ENCODE measurements at regions not wholly inside any gene's neighbourhood (a gene's known extent, or its start where the extent isn't known, plus 50 kb on each side); places are given as distances from the start of the nearest gene placed in this dataset.

GRCh38 chr3:72459588-72459987, 388.7 kb downstream of the SHQ1 start:
- DNase-seq (ENCODE audit: insufficient read length) (no peak), FAIRE-seq (no peak)
- no peak for TF ChIP-seq POLR2A (IDR thresholded peaks at IDR 0.05; ENCODE audit: low read depth, low read length)
- no peak for TF ChIP-seq TAF1 (IDR thresholded peaks at IDR 0.05; ENCODE audit: borderline replicate concordance, low read depth, low read length)
- no peak for TF ChIP-seq POLR2AphosphoS5 (IDR thresholded peaks at IDR 0.05; ENCODE audit: low read depth, low read length)

- DNase-seq (ENCODE audit: insufficient read length), result no peak
Measured at GRCh38 chr3:72458375-72458774, 389.9 kb downstream of the SHQ1 start.

GRCh38 chr3:72454441-72454840, 393.8 kb downstream of the SHQ1 start:
- DNase-seq (ENCODE audit: insufficient read length) (no peak), FAIRE-seq (no peak)
- TF ChIP-seq TAF1 (IDR thresholded peaks at IDR 0.05; ENCODE audit: borderline replicate concordance, low read depth, low read length), result no peak
- TF ChIP-seq POLR2A (IDR thresholded peaks at IDR 0.05; ENCODE audit: low read depth, low read length), result no peak
- TF ChIP-seq POLR2AphosphoS5 (IDR thresholded peaks at IDR 0.05; ENCODE audit: low read depth, low read length), result no peak

More at GRCh38 chr3:72458375-72458774, 389.9 kb downstream of the SHQ1 start:
- TF ChIP-seq POLR2AphosphoS5 (IDR thresholded peaks at IDR 0.05; ENCODE audit: low read depth, low read length), result no peak
- TF ChIP-seq TAF1 (IDR thresholded peaks at IDR 0.05; ENCODE audit: borderline replicate concordance, low read depth, low read length), result no peak
- no peak for TF ChIP-seq POLR2A (IDR thresholded peaks at IDR 0.05; ENCODE audit: low read depth, low read length)
- FAIRE-seq, result no peak

- DNase-seq (ENCODE audit: insufficient read length), result no peak
- no peak for TF ChIP-seq POLR2A (IDR thresholded peaks at IDR 0.05; ENCODE audit: low read depth, low read length)
- TF ChIP-seq TAF1 (IDR thresholded peaks at IDR 0.05; ENCODE audit: borderline replicate concordance, low read depth, low read length), result no peak
- TF ChIP-seq POLR2AphosphoS5 (IDR thresholded peaks at IDR 0.05; ENCODE audit: low read depth, low read length), result no peak
- FAIRE-seq, result no peak
Measured at GRCh38 chr3:72453706-72454105, 394.5 kb downstream of the SHQ1 start.

GRCh38 chr3:72452745-72453144, 395.5 kb downstream of the SHQ1 start:
- TF ChIP-seq TAF1 (IDR thresholded peaks at IDR 0.05; ENCODE audit: borderline replicate concordance, low read depth, low read length) (no peak), POLR2A (IDR thresholded peaks at IDR 0.05; ENCODE audit: low read depth, low read length) (no peak), POLR2AphosphoS5 (IDR thresholded peaks at IDR 0.05; ENCODE audit: low read depth, low read length) (no peak)
- no peak for DNase-seq (ENCODE audit: insufficient read length)
- no peak for FAIRE-seq

GRCh38 chr3:72451841-72452240, 396.4 kb downstream of the SHQ1 start:
- DNase-seq (ENCODE audit: insufficient read length) (no peak), FAIRE-seq (no peak)
- no peak for TF ChIP-seq POLR2AphosphoS5 (IDR thresholded peaks at IDR 0.05; ENCODE audit: low read depth, low read length)
- TF ChIP-seq POLR2A (IDR thresholded peaks at IDR 0.05; ENCODE audit: low read depth, low read length), result no peak
- no peak for TF ChIP-seq TAF1 (IDR thresholded peaks at IDR 0.05; ENCODE audit: borderline replicate concordance, low read depth, low read length)

GRCh38 chr3:72449551-72449950, 398.7 kb downstream of the SHQ1 start:
- no peak for DNase-seq (ENCODE audit: insufficient read length)
- no peak for FAIRE-seq
- TF ChIP-seq TAF1 (IDR thresholded peaks at IDR 0.05; ENCODE audit: borderline replicate concordance, low read depth, low read length), result no peak
- TF ChIP-seq POLR2A (IDR thresholded peaks at IDR 0.05; ENCODE audit: low read depth, low read length), result no peak
- no peak for TF ChIP-seq POLR2AphosphoS5 (IDR thresholded peaks at IDR 0.05; ENCODE audit: low read depth, low read length)

- no peak for TF ChIP-seq POLR2AphosphoS5 (IDR thresholded peaks at IDR 0.05; ENCODE audit: low read depth, low read length)
- no peak for TF ChIP-seq POLR2A (IDR thresholded peaks at IDR 0.05; ENCODE audit: low read depth, low read length)
- TF ChIP-seq TAF1 (IDR thresholded peaks at IDR 0.05; ENCODE audit: borderline replicate concordance, low read depth, low read length), result no peak
- no peak for FAIRE-seq
- DNase-seq (ENCODE audit: insufficient read length), result no peak
Measured at GRCh38 chr3:72448858-72449257, 399.4 kb downstream of the SHQ1 start.

GRCh38 chr3:72448375-72448823, 399.8 kb downstream of the SHQ1 start:
- FAIRE-seq (no peak), DNase-seq (ENCODE audit: insufficient read length) (no peak)
- TF ChIP-seq POLR2AphosphoS5 (IDR thresholded peaks at IDR 0.05; ENCODE audit: low read depth, low read length), result no peak
- TF ChIP-seq POLR2A (IDR thresholded peaks at IDR 0.05; ENCODE audit: low read depth, low read length), result no peak
- no peak for TF ChIP-seq TAF1 (IDR thresholded peaks at IDR 0.05; ENCODE audit: borderline replicate concordance, low read depth, low read length)

GRCh38 chr3:72447059-72447946, 400.9 kb downstream of the SHQ1 start:
- FAIRE-seq (peak; percentile 98), DNase-seq (ENCODE audit: insufficient read length) (peak; percentile 81)
- TF ChIP-seq POLR2A (IDR thresholded peaks at IDR 0.05; ENCODE audit: low read depth, low read length) (peak; percentile 41; the same call in 1 of the 2 replicates), POLR2AphosphoS5 (IDR thresholded peaks at IDR 0.05; ENCODE audit: low read depth, low read length) (no peak), TAF1 (IDR thresholded peaks at IDR 0.05; ENCODE audit: borderline replicate concordance, low read depth, low read length) (no peak)

GRCh38 chr3:72446218-72447058, 401.8 kb downstream of the SHQ1 start, which contains the start of gene RYBP:
TSS of gene RYBP (minus strand) at chr3:72446621.
- FAIRE-seq (no peak), DNase-seq (ENCODE audit: insufficient read length) (no peak)
- TF ChIP-seq TAF1 (IDR thresholded peaks at IDR 0.05; ENCODE audit: borderline replicate concordance, low read depth, low read length), result no peak
- peak; percentile 32; the same call in 1 of the 2 replicates for TF ChIP-seq POLR2A (IDR thresholded peaks at IDR 0.05; ENCODE audit: low read depth, low read length)
- TF ChIP-seq POLR2AphosphoS5 (IDR thresholded peaks at IDR 0.05; ENCODE audit: low read depth, low read length), result no peak
